ENCODE measurements at regions not wholly inside any gene's neighbourhood (a gene's known extent, or its start where the extent isn't known, plus 50 kb on each side); places are given as distances from the start of the nearest gene placed in this dataset.

- WGBS, 2 donors = 81 to 91% methylated on average over 2 of the region's 2 CpGs
- intact Hi-C loops (cut with DNase I; ENCODE audit: low total_unique reads) = no loop called here
- no peak for DNase-seq (ENCODE audit: low spot score in 2 of 2)
- no peak overlapping the region for H3K4me3 ChIP-seq (ENCODE audit: low read depth, poor library complexity, severe bottlenecking)
- TF ChIP-seq CTCF (IDR thresholded peaks at IDR 0.05) = no peak
- TF ChIP-seq POLR2A (IDR thresholded peaks at IDR 0.05) = no peak
Observed at GRCh38 chr13:22256111-22256639, 585.3 kb downstream of the FGF9 start.

GRCh38 chr13:22262001-22262885 is 591.4 kb downstream of the FGF9 start:
- DNase-seq (ENCODE audit: low spot score in 2 of 2) = no peak
- no peak overlapping the region for H3K4me3 ChIP-seq (ENCODE audit: low read depth, poor library complexity, severe bottlenecking)
- intact Hi-C loops (cut with DNase I; ENCODE audit: low total_unique reads) = no loop called here
- no peak for TF ChIP-seq CTCF (IDR thresholded peaks at IDR 0.05)
- 65 to 67% methylated on average over 6 of the region's 6 CpGs for WGBS, 2 donors

GRCh38 chr13:22263185-22263584 is 592.3 kb downstream of the FGF9 start:
- 84 to 88% methylated on average over 2 of the region's 2 CpGs for WGBS, 2 donors
- DNase-seq (ENCODE audit: low spot score in 2 of 2) = no peak
- intact Hi-C loops (cut with DNase I; ENCODE audit: low total_unique reads) = no loop called here
- H3K4me3 ChIP-seq (ENCODE audit: low read depth, poor library complexity, severe bottlenecking) = no peak overlapping the region
- TF ChIP-seq CTCF (IDR thresholded peaks at IDR 0.05) = no peak
- no peak for TF ChIP-seq POLR2A (IDR thresholded peaks at IDR 0.05)

GRCh38 chr13:22265563-22265962 is 594.7 kb downstream of the FGF9 start:
- intact Hi-C loops (cut with DNase I; ENCODE audit: low total_unique reads) = no loop called here
- no peak overlapping the region for H3K4me3 ChIP-seq (ENCODE audit: low read depth, poor library complexity, severe bottlenecking)
- 86 to 92% methylated on average over 5 of the region's 5 CpGs for WGBS, 2 donors
- DNase-seq (ENCODE audit: low spot score in 2 of 2) = no peak
- TF ChIP-seq CTCF (IDR thresholded peaks at IDR 0.05) (no peak), POLR2A (IDR thresholded peaks at IDR 0.05) (no peak)

- TF ChIP-seq CTCF (IDR thresholded peaks at IDR 0.05) = no peak
- TF ChIP-seq POLR2A (IDR thresholded peaks at IDR 0.05) = no peak
- no peak for DNase-seq (ENCODE audit: low spot score in 2 of 2)
- intact Hi-C loops (cut with DNase I; ENCODE audit: low total_unique reads) = loop anchor here (10.0 kb wide), 1 partner anchor 626 kb away; no protein-coding TSS in a partner anchor
- H3K4me3 ChIP-seq (ENCODE audit: low read depth, poor library complexity, severe bottlenecking) = no peak overlapping the region
- 89 to 96% methylated on average over 5 of the region's 5 CpGs for WGBS, 2 donors
Observed at GRCh38 chr13:22270881-22271280, 600.0 kb downstream of the FGF9 start.

Measured in lower leg skin (tissue), 4 donors.